Keratinocyte (primary cell): ENCODE measurements at regions not wholly inside any gene's neighbourhood (a gene's known extent, or its start where the extent isn't known, plus 50 kb on each side); places are given as distances from the start of the nearest gene placed in this dataset.

Experiments
- DNase-seq: peaks from one replicate; pipeline ENCODE4 v3.0.0-alpha.2; 2011; ENCODE audit warnings: low read depth, missing footprints, low spot score
- FAIRE-seq: peaks from 2 replicates; lab custom pipeline; 2011; peaks lifted over from hg19 to GRCh38; lab: Jason Lieb, UNC
- H2AFZ ChIP-seq: 2 replicates; pipeline ENCODE4 v1.6.0; 2012; ENCODE audit warnings: low read length, control low read depth, inconsistent platforms; ENCODE audit not compliant: control insufficient read depth
- H3K27ac ChIP-seq: 2 replicates; pipeline ENCODE4 v1.5.1; 2011; ENCODE audit warnings: low read length; ENCODE audit not compliant: control insufficient read depth, insufficient read depth
- H3K27me3 ChIP-seq: 3 replicates; pipeline ENCODE4 v1.6.0; 2011; ENCODE audit warnings: low read length; ENCODE audit not compliant: control insufficient read depth, insufficient read depth; ENCODE audit errors: extremely low read depth
- H3K36me3 ChIP-seq, 2 experiments: 2 replicates in 1 of 2; 3 replicates in 1 of 2; pipeline ENCODE4 v1.5.1; 2011; ENCODE audit warnings: low read length in 2 of 2, mild to moderate bottlenecking in 1 of 2; ENCODE audit not compliant: control insufficient read depth in 2 of 2, insufficient read depth in 2 of 2; ENCODE audit errors: extremely low read depth in 1 of 2
- H3K4me1 ChIP-seq: 3 replicates; pipeline ENCODE4 v1.5.1; 2011; ENCODE audit warnings: low read length; ENCODE audit not compliant: control insufficient read depth, insufficient read depth; ENCODE audit errors: extremely low read depth
- H3K4me2 ChIP-seq: 3 replicates; pipeline ENCODE4 v1.6.0; 2011; ENCODE audit warnings: low read depth, low read length; ENCODE audit not compliant: control insufficient read depth, insufficient read depth; ENCODE audit errors: extremely low read depth
- H3K4me3 ChIP-seq, 3 experiments: fragments of 200-600 bp in 1 of 3; sonication (generic) in 1 of 3; 2 replicates in 2 of 3; 3 replicates in 1 of 3; pipeline ENCODE4 v1.5.1; 2011 to 2016; ENCODE audit warnings: low read length in 3 of 3, mild to moderate bottlenecking in 3 of 3, control low read depth in 2 of 3, inconsistent platforms in 1 of 3, low read depth in 1 of 3, mixed read lengths in 1 of 3, mixed run types in 1 of 3, moderate library complexity in 1 of 3; ENCODE audit not compliant: control insufficient read depth in 2 of 3, insufficient read depth in 2 of 3; ENCODE audit errors: extremely low read depth in 1 of 3
- H3K79me2 ChIP-seq: 2 replicates; pipeline ENCODE4 v1.6.0; 2012; ENCODE audit warnings: low read length; ENCODE audit not compliant: control insufficient read depth, insufficient read depth
- H3K9ac ChIP-seq: 3 replicates; pipeline ENCODE4 v1.6.0; 2011; ENCODE audit warnings: low read length; ENCODE audit not compliant: control insufficient read depth, insufficient read depth; ENCODE audit errors: extremely low read depth
- H3K9me1 ChIP-seq: 3 replicates; pipeline ENCODE4 v1.6.0; 2011; ENCODE audit warnings: low read length; ENCODE audit not compliant: control insufficient read depth, insufficient read depth; ENCODE audit errors: extremely low read depth
- H3K9me3 ChIP-seq: 2 replicates; pipeline ENCODE4 v1.5.1; 2012; ENCODE audit warnings: low read depth, low read length; ENCODE audit not compliant: control insufficient read depth
- H4K20me1 ChIP-seq: 3 replicates; pipeline ENCODE4 v1.6.0; 2011; ENCODE audit warnings: low read length; ENCODE audit not compliant: control insufficient read depth, insufficient read depth; ENCODE audit errors: extremely low read depth
- CTCF ChIP-seq, 3 experiments: IDR thresholded peaks in 1 of 3; conservative IDR thresholded peaks in 1 of 3; optimal IDR thresholded peaks in 1 of 3; 2 replicates in 2 of 3; 3 replicates in 1 of 3; pipeline versions ENCODE3 to v1.5.1; 2011; ENCODE audit warnings: low read length in 3 of 3, mild to moderate bottlenecking in 3 of 3, moderate library complexity in 2 of 3, control low read depth in 1 of 3, inconsistent platforms in 1 of 3; ENCODE audit not compliant: insufficient read depth in 2 of 3; ENCODE audit errors: extremely low read depth in 1 of 3
- EZH2 ChIP-seq: IDR thresholded peaks from one replicate; pipeline ENCODE4 v1.6.1; 2012; ENCODE audit warnings: inconsistent platforms, mild to moderate bottlenecking, low read length, moderate library complexity
- dilution Hi-C: fragments of 300-500 bp; cut with MboI; formaldehyde crosslinking; loops from one replicate; pipeline ENCODE4 v1.7.0; 2020; ENCODE audit warnings: low sequenced_read_pairs; ENCODE audit not compliant: extremely low pct_ligation_motif_present

- no peak overlapping the region for H2AFZ ChIP-seq
- dilution Hi-C loops: no loop called here
- no peaks in the 10 kb centered on the region for H3K36me3 ChIP-seq
- FAIRE-seq (no peak), DNase-seq (no peak)
- no peaks in the 10 kb centered on the region for H3K4me1 ChIP-seq
- H3K9me1 ChIP-seq: no peaks in the 10 kb centered on the region
- H3K9ac ChIP-seq: no peak overlapping the region
- H3K79me2 ChIP-seq: no peaks in the 10 kb centered on the region
- no peaks in the 10 kb centered on the region for H3K9me3 ChIP-seq
- TF ChIP-seq EZH2: no peak
- TF ChIP-seq CTCF (optimal IDR thresholded peaks at IDR 0.05 in 1 of 3, IDR thresholded peaks at IDR 0.05 in 1 of 3, conservative IDR thresholded peaks at IDR 0.05 in 1 of 3; ENCODE audit: extremely low read depth in 1 of 3, insufficient read depth in 2 of 3, low read length in 3 of 3): no peak
- H3K4me3 ChIP-seq: no peak overlapping the region
- no peaks in the 10 kb centered on the region for H3K27me3 ChIP-seq
- no peak overlapping the region for H3K27ac ChIP-seq
- no peaks in the 10 kb centered on the region for H4K20me1 ChIP-seq
- no peak overlapping the region for H3K4me2 ChIP-seq
Measured at GRCh38 chr10:6363511-6363910, 160.8 kb downstream of the PFKFB3 start.

GRCh38 chr10:6364283-6364682, 161.6 kb downstream of the PFKFB3 start:
- H3K9ac ChIP-seq: no peak overlapping the region
- H3K4me1 ChIP-seq: no peaks in the 10 kb centered on the region
- no peaks in the 10 kb centered on the region for H3K36me3 ChIP-seq
- no peaks in the 10 kb centered on the region for H3K9me3 ChIP-seq
- H3K27ac ChIP-seq: no peak overlapping the region
- no peak overlapping the region for H2AFZ ChIP-seq
- H3K4me2 ChIP-seq: no peak overlapping the region
- DNase-seq (no peak), FAIRE-seq (no peak)
- TF ChIP-seq EZH2: no peak
- no peak for TF ChIP-seq CTCF (optimal IDR thresholded peaks at IDR 0.05 in 1 of 3, IDR thresholded peaks at IDR 0.05 in 1 of 3, conservative IDR thresholded peaks at IDR 0.05 in 1 of 3; ENCODE audit: extremely low read depth in 1 of 3, insufficient read depth in 2 of 3, low read length in 3 of 3)
- dilution Hi-C loops: no loop called here
- H4K20me1 ChIP-seq: no peaks in the 10 kb centered on the region
- no peaks in the 10 kb centered on the region for H3K79me2 ChIP-seq
- no peaks in the 10 kb centered on the region for H3K9me1 ChIP-seq
- no peak overlapping the region for H3K4me3 ChIP-seq
- H3K27me3 ChIP-seq: no peaks in the 10 kb centered on the region
